SK-N-SH treated with all-trans-retinoic acid at 6 μM for 48 hours (cell line): ENCODE measurements at regions not wholly inside any gene's neighbourhood (a gene's known extent, or its start where the extent isn't known, plus 50 kb on each side); places are given as distances from the start of the nearest gene placed in this dataset.

Experiments used
- RARB ChIP-seq: fragments of 250-450 bp; sonication (Bioruptor Pico); IDR thresholded peaks from 2 replicates; pipeline ENCODE4 v1.8.0; 2021; ENCODE audit warnings: mild to moderate bottlenecking, moderate library complexity
- TF ChIP-seq, protein P1 (sequence below): fragments of 250-450 bp; sonication (Bioruptor Pico); IDR thresholded peaks from 2 replicates; pipeline ENCODE4 v1.8.0; 2020; ENCODE audit warnings: mild to moderate bottlenecking, moderate library complexity, borderline replicate concordance
- TF ChIP-seq, protein P2 (sequence below): fragments of 250-450 bp; sonication (Bioruptor Pico); IDR thresholded peaks from 2 replicates; pipeline ENCODE4 v1.5.1; 2020; ENCODE audit warnings: low read depth, mild to moderate bottlenecking, moderate library complexity

DNA sequence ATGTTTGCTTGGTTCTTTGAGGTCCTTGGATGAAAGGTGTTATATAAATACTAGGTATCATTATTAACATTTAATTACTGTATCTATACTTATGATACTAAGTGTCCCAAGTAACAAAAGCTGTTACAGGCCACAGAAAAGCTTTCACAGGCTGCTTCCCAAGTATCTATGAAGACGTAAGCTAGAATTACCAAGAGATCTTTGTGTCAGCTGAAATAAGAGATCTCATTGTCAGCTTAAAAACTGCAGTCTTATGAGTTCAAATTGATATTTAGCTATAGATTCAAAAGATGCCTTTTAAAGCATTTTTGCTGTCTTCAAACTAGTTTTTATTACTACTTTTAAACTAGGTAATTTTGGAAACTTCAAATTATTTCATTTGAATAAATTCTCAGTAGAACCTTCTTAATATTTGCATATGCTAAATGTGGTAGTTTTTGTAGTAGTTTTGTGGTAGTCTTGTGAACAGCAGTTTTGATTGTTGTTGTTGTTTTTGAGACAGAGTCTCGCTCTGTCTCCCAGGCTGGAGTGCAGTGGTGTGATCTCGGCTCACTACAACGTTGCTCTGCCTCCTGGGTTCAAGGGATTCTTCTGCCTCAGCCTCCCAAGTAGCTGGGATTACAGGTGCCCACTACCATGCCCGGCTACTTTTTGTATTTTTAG, 170.0 kb upstream of the RPL34 start:
- no peak for TF ChIP-seq RARB (CRISPR knock-in tag)
- TF ChIP-seq, protein P1, sequence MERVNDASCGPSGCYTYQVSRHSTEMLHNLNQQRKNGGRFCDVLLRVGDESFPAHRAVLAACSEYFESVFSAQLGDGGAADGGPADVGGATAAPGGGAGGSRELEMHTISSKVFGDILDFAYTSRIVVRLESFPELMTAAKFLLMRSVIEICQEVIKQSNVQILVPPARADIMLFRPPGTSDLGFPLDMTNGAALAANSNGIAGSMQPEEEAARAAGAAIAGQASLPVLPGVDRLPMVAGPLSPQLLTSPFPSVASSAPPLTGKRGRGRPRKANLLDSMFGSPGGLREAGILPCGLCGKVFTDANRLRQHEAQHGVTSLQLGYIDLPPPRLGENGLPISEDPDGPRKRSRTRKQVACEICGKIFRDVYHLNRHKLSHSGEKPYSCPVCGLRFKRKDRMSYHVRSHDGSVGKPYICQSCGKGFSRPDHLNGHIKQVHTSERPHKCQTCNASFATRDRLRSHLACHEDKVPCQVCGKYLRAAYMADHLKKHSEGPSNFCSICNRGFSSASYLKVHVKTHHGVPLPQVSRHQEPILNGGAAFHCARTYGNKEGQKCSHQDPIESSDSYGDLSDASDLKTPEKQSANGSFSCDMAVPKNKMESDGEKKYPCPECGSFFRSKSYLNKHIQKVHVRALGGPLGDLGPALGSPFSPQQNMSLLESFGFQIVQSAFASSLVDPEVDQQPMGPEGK (CRISPR knock-in tag) = no peak
- TF ChIP-seq, protein P2, sequence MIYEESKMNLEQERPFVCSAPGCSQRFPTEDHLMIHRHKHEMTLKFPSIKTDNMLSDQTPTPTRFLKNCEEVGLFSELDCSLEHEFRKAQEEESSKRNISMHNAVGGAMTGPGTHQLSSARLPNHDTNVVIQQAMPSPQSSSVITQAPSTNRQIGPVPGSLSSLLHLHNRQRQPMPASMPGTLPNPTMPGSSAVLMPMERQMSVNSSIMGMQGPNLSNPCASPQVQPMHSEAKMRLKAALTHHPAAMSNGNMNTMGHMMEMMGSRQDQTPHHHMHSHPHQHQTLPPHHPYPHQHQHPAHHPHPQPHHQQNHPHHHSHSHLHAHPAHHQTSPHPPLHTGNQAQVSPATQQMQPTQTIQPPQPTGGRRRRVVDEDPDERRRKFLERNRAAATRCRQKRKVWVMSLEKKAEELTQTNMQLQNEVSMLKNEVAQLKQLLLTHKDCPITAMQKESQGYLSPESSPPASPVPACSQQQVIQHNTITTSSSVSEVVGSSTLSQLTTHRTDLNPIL (CRISPR knock-in tag) = no peak
